A549 (cell line): ENCODE measurements at regions not wholly inside any gene's neighbourhood (a gene's known extent, or its start where the extent isn't known, plus 50 kb on each side); places are given as distances from the start of the nearest gene placed in this dataset.
A peak's percentile ranks its signal among the peaks of the same experiment; 100 is the strongest.

Experiments
- ATAC-seq, 2 experiments: fragments of 200-7000 bp in 1 of 2; fragments of >200 bp in 1 of 2; cut with Nextera tagmentation in 1 of 2; cut with Tn5 transposase in 1 of 2; 3 replicates each; pipeline versions ENCODE4 v1.8.0 to v1.9.1; 2018 to 2020; ENCODE audit warnings: mild to moderate bottlenecking in 1 of 2, moderate library complexity in 1 of 2
- CTCF ChIA-PET: fragments of 300-600 bp; sonication (Branson Sonifier 250); formaldehyde crosslinking; extraction: SDS; loops from one replicate; lab custom pipeline; 2021; ENCODE audit warnings: antibody characterized with exemption, inconsistent platforms; lab: Yijun Ruan, JAX
- POLR2A ChIA-PET: fragments of 350-600 bp; formaldehyde crosslinking; extraction: SDS; loops from one replicate; lab custom pipeline; 2021; ENCODE audit warnings: antibody characterized with exemption, inconsistent platforms; lab: Yijun Ruan, JAX
- DNase-seq, 2 experiments: peaks; one replicate each; pipeline versions ENCODE4 v3.0.0 to v3.0.0-alpha.2; 2011 to 2016; ENCODE audit warnings: low read depth in 1 of 2, low spot score in 1 of 2
- FAIRE-seq: peaks from 2 replicates; lab custom pipeline; 2011; peaks lifted over from hg19 to GRCh38; lab: Jason Lieb, UNC
- H3K27ac ChIP-seq, 2 experiments: fragments of >200 bp; sonication (Bioruptor Twin); formaldehyde crosslinking; 3 replicates each; pipeline ENCODE4 v1.5.1; 2016 to 2017
- H3K4me1 ChIP-seq: fragments of >200 bp; sonication (Bioruptor Twin); formaldehyde crosslinking; 3 replicates; pipeline ENCODE4 v1.6.1; 2016
- H3K4me2 ChIP-seq: fragments of >200 bp; sonication (Bioruptor Twin); formaldehyde crosslinking; 3 replicates; pipeline ENCODE4 v1.6.1; 2016
- H3K4me3 ChIP-seq: fragments of >200 bp; sonication (Bioruptor Twin); formaldehyde crosslinking; 3 replicates; pipeline ENCODE4 v1.5.1; 2016
- H3K9me3 ChIP-seq: fragments of >200 bp; sonication (Bioruptor Twin); formaldehyde crosslinking; 3 replicates; pipeline ENCODE4 v1.6.1; 2016
- BHLHE40 ChIP-seq: IDR thresholded peaks from 2 replicates; pipeline ENCODE4 v1.6.1; 2012; ENCODE audit warnings: low read depth, low read length, inconsistent platforms
- CHD2 ChIP-seq: fragments of 150-350 bp; IDR thresholded peaks from 2 replicates; pipeline ENCODE4 v1.6.1; 2014; ENCODE audit warnings: low read length; ENCODE audit not compliant: partially characterized antibody
- EHMT2 ChIP-seq: fragments of 200-600 bp; sonication (generic); IDR thresholded peaks from 2 replicates; pipeline ENCODE4 v1.6.1; 2016; ENCODE audit warnings: antibody characterized with exemption, low read depth, mild to moderate bottlenecking, moderate library complexity
- EP300 ChIP-seq, 2 experiments: fragments of >200 bp; sonication (Bioruptor Twin); formaldehyde crosslinking; IDR thresholded peaks; 2 replicates in 1 of 2; 3 replicates in 1 of 2; pipeline ENCODE4 v1.6.1; 2016 to 2017
- GATA3 ChIP-seq: IDR thresholded peaks from 2 replicates; pipeline ENCODE4 v1.6.1; 2012; ENCODE audit warnings: borderline replicate concordance
- HOXB13 ChIP-seq: fragments of 250-450 bp; sonication (Bioruptor Pico); IDR thresholded peaks from 2 replicates; pipeline ENCODE4 v1.5.0; 2020; ENCODE audit warnings: low read depth, mild to moderate bottlenecking, moderate library complexity
- KDM1A ChIP-seq: fragments of 200-600 bp; sonication (generic); IDR thresholded peaks from 2 replicates; pipeline ENCODE4 v1.6.1; 2016; ENCODE audit warnings: low read depth, mild to moderate bottlenecking
- KDM5A ChIP-seq: fragments of 200-600 bp; sonication (generic); IDR thresholded peaks from 2 replicates; pipeline ENCODE4 v1.6.1; 2016; ENCODE audit warnings: antibody characterized with exemption, mild to moderate bottlenecking
- MAFK ChIP-seq: fragments of 450-650 bp; IDR thresholded peaks from 2 replicates; pipeline ENCODE4 v1.6.1; 2014; ENCODE audit not compliant: partially characterized antibody
- MAX ChIP-seq: IDR thresholded peaks from 2 replicates; pipeline ENCODE4 v1.6.1; 2012
- NR3C1 ChIP-seq: fragments of >200 bp; sonication (Bioruptor Twin); formaldehyde crosslinking; IDR thresholded peaks from 3 replicates; pipeline ENCODE4 v1.6.1; 2017
- POLR2A ChIP-seq: IDR thresholded peaks from 2 replicates; pipeline ENCODE4 v1.6.1; 2012; ENCODE audit warnings: mild to moderate bottlenecking, low read length
- RAD21 ChIP-seq, 2 experiments: fragments of >200 bp in 1 of 2; sonication (Bioruptor Twin) in 1 of 2; formaldehyde crosslinking in 1 of 2; IDR thresholded peaks in 1 of 2; conservative IDR thresholded peaks in 1 of 2; 2 replicates in 1 of 2; 3 replicates in 1 of 2; pipeline ENCODE4 v1.6.1; 2012 to 2018; ENCODE audit warnings: inconsistent platforms in 1 of 2
- RCOR1 ChIP-seq: fragments of 150-350 bp; IDR thresholded peaks from 2 replicates; pipeline ENCODE4 v1.6.1; 2014; ENCODE audit warnings: antibody characterized with exemption, low read length, low read depth
- REST ChIP-seq: fragments of 200-600 bp; sonication (generic); IDR thresholded peaks from 2 replicates; pipeline ENCODE4 v1.6.1; 2016; ENCODE audit warnings: antibody characterized with exemption, mild to moderate bottlenecking, moderate library complexity
- RFX5 ChIP-seq: fragments of 450-650 bp; IDR thresholded peaks from 2 replicates; pipeline ENCODE4 v1.7.1; 2014; ENCODE audit warnings: antibody characterized with exemption, mild to moderate bottlenecking, moderate library complexity
- TP53 ChIP-seq: fragments of 250-450 bp; sonication (Bioruptor Pico); IDR thresholded peaks from 2 replicates; pipeline ENCODE4 v1.5.0; 2021; ENCODE audit warnings: mild to moderate bottlenecking, moderate library complexity
- USF2 ChIP-seq: fragments of 450-650 bp; IDR thresholded peaks from 2 replicates; pipeline ENCODE4 v1.6.1; 2014; ENCODE audit warnings: antibody characterized with exemption
- ZNF302 ChIP-seq: fragments of 250-450 bp; sonication (Bioruptor Pico); IDR thresholded peaks from 2 replicates; pipeline ENCODE4 v1.9.0; 2021; ENCODE audit warnings: inconsistent platforms, mild to moderate bottlenecking, moderate library complexity
- ZSCAN20 ChIP-seq: fragments of 250-450 bp; sonication (Bioruptor Pico); IDR thresholded peaks from 2 replicates; pipeline ENCODE4 v1.8.0; 2022; ENCODE audit warnings: mild to moderate bottlenecking, moderate library complexity
- WGBS: methylation state at CpG from one replicate; pipeline ENCODE4 v1.1.6; 2017; ENCODE audit errors: missing lambda C conversion rate; 5-methylcytosine and 5-hydroxymethylcytosine counted together
- TF ChIP-seq, protein P1 (sequence below): fragments of >200 bp; sonication (Bioruptor Twin); formaldehyde crosslinking; IDR thresholded peaks from 3 replicates; pipeline ENCODE4 v1.6.1; 2016

- 28% methylated on average over 8 of the region's 9 CpGs for WGBS
- Histone ChIP-seq H3K4me2 (no peak overlapping the region), H3K4me3 (no peak overlapping the region), H3K4me1 (no peaks in the 10 kb centered on the region), H3K9me3 (no peaks in the 10 kb centered on the region), H3K27ac (no peak overlapping the region)
- DNase-seq, result no peak
- ChIA-PET CTCF (no interaction called here), POLR2A (no interaction called here)
- no peak for FAIRE-seq
- no peak for ATAC-seq
- TF ChIP-seq TP53 (CRISPR knock-in tag) (no peak), BHLHE40 (no peak), EHMT2 (no peak), HOXB13 (CRISPR knock-in tag) (no peak), KDM5A (no peak), MAFK (peak; percentile 19)
- TF ChIP-seq, protein P1, sequence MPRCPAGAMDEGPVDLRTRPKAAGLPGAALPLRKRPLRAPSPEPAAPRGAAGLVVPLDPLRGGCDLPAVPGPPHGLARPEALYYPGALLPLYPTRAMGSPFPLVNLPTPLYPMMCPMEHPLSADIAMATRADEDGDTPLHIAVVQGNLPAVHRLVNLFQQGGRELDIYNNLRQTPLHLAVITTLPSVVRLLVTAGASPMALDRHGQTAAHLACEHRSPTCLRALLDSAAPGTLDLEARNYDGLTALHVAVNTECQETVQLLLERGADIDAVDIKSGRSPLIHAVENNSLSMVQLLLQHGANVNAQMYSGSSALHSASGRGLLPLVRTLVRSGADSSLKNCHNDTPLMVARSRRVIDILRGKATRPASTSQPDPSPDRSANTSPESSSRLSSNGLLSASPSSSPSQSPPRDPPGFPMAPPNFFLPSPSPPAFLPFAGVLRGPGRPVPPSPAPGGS, result no peak
Measured at GRCh38 chrX:14448406-14448805, 80.9 kb upstream of the GLRA2 start.

- WGBS, result 6% methylated on average over 1 of the region's 1 CpG
- ChIA-PET CTCF (no interaction called here), POLR2A (no interaction called here)
- no peaks in the 10 kb centered on the region for H3K4me1 ChIP-seq
- H3K4me2 ChIP-seq, result no peak overlapping the region
- H3K4me3 ChIP-seq, result no peak overlapping the region
- FAIRE-seq (peak; percentile 13), ATAC-seq (no peak)
- no peak overlapping the region for H3K27ac ChIP-seq
- TF ChIP-seq EP300 (IDR thresholded peaks at IDR 0.05) (no peak), RAD21 (conservative IDR thresholded peaks at IDR 0.05 in 1 of 2, IDR thresholded peaks at IDR 0.05 in 1 of 2) (no peak), REST (no peak), GATA3 (no peak), ZNF302 (CRISPR knock-in tag) (no peak), CHD2 (no peak), POLR2A (no peak), RFX5 (no peak), MAX (no peak), ZSCAN20 (CRISPR knock-in tag) (no peak), NR3C1 (no peak), KDM1A (no peak), RCOR1 (no peak), USF2 (no peak)
- TF ChIP-seq, protein P1, result no peak
- TF ChIP-seq, all 56 proteins: peak for 0
- no peaks in the 10 kb centered on the region for H3K9me3 ChIP-seq
- DNase-seq, result no peak
Measured at GRCh38 chrX:14440106-14440505, 89.2 kb upstream of the GLRA2 start.
